ENCODE measurements at regions not wholly inside any gene's neighbourhood (a gene's known extent, or its start where the extent isn't known, plus 50 kb on each side); places are given as distances from the start of the nearest gene placed in this dataset.
A peak's percentile ranks its signal among the peaks of the same experiment; 100 is the strongest.
"Not testable (repeated sequence)": the region's sequence is repeated elsewhere in the genome, so short reads cannot be mapped to it uniquely, and the experiment has no call there.

GRCh38 chr3:24688446-24689148, 193.9 kb upstream of the THRB start:
- Histone ChIP-seq H3K27ac (ENCODE audit: low read depth, low read length) (0 out of 2 replicates have a peak overlapping the region, but pooled peaks have one; percentile 17), H3K27me3 (ENCODE audit: control insufficient read depth, insufficient read depth, low read length) (no peaks in the 10 kb centered on the region), H3K9ac (ENCODE audit: low read length) (no peak overlapping the region), H3K4me1 (ENCODE audit: control insufficient read depth, insufficient read depth, low read length) (peaks cover 22% of the 10 kb centered on the region), H3K4me3 (ENCODE audit: low read depth, low read length) (no peak overlapping the region), H3K36me3 (ENCODE audit: control insufficient read depth, insufficient read depth, low read length) (no peaks in the 10 kb centered on the region), H3K9me3 (ENCODE audit: control insufficient read depth, insufficient read depth, low read depth, low read length) (0 out of 2 replicates have a peak, but pooled peaks cover 3% of the 10 kb centered on the region)

DNA sequence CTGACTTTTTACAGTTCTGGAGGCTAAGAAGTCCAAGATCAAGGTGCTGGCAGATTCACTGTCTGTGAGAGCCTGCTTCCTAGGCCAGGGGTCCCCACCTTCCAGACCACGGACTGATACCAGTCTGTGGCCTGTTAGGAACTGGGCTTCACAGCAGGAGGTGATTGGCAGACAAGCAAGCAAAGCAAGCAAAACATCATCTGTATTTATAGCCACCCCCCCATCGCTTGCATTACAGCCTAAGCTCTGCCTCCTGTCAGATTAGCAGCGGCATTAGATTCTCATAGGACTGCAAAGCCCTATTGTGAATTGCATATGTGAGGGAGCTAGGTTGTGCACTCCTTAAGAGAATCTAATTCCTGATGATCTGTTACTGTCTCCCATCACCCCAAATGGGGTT, 194.7 kb upstream of the THRB start:
- 0 out of 2 replicates have a peak, but pooled peaks cover 3% of the 10 kb centered on the region for H3K9me3 ChIP-seq (ENCODE audit: control insufficient read depth, insufficient read depth, low read depth, low read length)
- H3K9ac ChIP-seq (ENCODE audit: low read length) = no peak overlapping the region
- H3K27me3 ChIP-seq (ENCODE audit: control insufficient read depth, insufficient read depth, low read length) = no peaks in the 10 kb centered on the region
- no peaks in the 10 kb centered on the region for H3K36me3 ChIP-seq (ENCODE audit: control insufficient read depth, insufficient read depth, low read length)
- peaks cover 19% of the 10 kb centered on the region for H3K4me1 ChIP-seq (ENCODE audit: control insufficient read depth, insufficient read depth, low read length)
- H3K27ac ChIP-seq (ENCODE audit: low read depth, low read length) = no peak overlapping the region
- no peak overlapping the region for H3K4me3 ChIP-seq (ENCODE audit: low read depth, low read length)

DNA sequence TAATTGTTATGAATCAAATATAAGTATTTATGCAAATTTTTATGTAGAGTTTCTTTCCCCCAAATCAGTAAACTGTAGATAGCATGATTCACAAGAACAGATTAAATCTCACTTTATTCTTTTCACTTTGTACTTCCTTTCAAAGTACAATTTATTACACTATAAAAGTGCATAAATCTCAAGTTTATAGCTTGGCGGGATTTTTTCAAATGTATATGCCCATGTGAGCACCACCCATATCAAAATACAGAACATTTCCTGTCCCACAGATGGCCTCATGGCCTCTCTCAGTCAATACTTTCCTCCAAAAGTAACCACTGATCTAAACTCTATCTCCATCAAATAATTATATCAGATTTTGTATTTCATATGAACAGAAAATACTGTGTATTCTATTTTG, 196.1 kb upstream of the THRB start:
- Histone ChIP-seq H3K9me3 (ENCODE audit: control insufficient read depth, insufficient read depth, low read depth, low read length) (0 out of 2 replicates have a peak, but pooled peaks cover 3% of the 10 kb centered on the region), H3K27me3 (ENCODE audit: control insufficient read depth, insufficient read depth, low read length) (no peaks in the 10 kb centered on the region), H3K36me3 (ENCODE audit: control insufficient read depth, insufficient read depth, low read length) (no peaks in the 10 kb centered on the region), H3K9ac (ENCODE audit: low read length) (no peak overlapping the region), H3K27ac (ENCODE audit: low read depth, low read length) (no peak overlapping the region), H3K4me3 (ENCODE audit: low read depth, low read length) (no peak overlapping the region), H3K4me1 (ENCODE audit: control insufficient read depth, insufficient read depth, low read length) (peaks cover 10% of the 10 kb centered on the region)

- H3K9me3 ChIP-seq (ENCODE audit: control insufficient read depth, insufficient read depth, low read depth, low read length); H3K36me3 ChIP-seq (ENCODE audit: control insufficient read depth, insufficient read depth, low read length); H3K9ac ChIP-seq (ENCODE audit: low read length); H3K27me3 ChIP-seq (ENCODE audit: control insufficient read depth, insufficient read depth, low read length); H3K4me3 ChIP-seq (ENCODE audit: low read depth, low read length); H3K4me1 ChIP-seq (ENCODE audit: control insufficient read depth, insufficient read depth, low read length); H3K27ac ChIP-seq (ENCODE audit: low read depth, low read length): not testable (repeated sequence)
These were observed 204.4 kb upstream of the THRB start for GRCh38 chr3:24699078-24699477.

DNA sequence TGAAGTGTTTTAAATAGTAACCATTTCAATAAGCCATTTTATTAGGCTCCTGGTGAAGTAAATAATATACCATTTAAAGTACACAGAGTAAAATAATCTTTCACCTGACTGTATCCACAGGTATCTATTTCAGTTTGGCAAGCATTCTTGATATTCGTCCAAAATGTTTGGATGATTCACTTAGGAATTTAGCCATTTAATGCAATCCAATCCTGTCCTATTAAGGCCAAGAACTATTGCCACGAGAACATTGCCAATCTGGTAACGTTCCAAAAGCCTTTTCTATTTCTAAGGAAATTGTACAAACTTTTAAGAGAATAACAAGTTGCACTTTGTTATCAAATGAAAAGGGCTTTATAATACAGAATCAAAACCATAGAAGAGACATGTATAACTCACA, 209.8 kb upstream of the THRB start:
- Histone ChIP-seq H3K27me3 (ENCODE audit: control insufficient read depth, insufficient read depth, low read length) (no peaks in the 10 kb centered on the region), H3K9ac (ENCODE audit: low read length) (no peak overlapping the region), H3K4me3 (ENCODE audit: low read depth, low read length) (no peak overlapping the region), H3K36me3 (ENCODE audit: control insufficient read depth, insufficient read depth, low read length) (no peaks in the 10 kb centered on the region), H3K4me1 (ENCODE audit: control insufficient read depth, insufficient read depth, low read length) (no peaks in the 10 kb centered on the region), H3K9me3 (ENCODE audit: control insufficient read depth, insufficient read depth, low read depth, low read length) (no peaks in the 10 kb centered on the region), H3K27ac (ENCODE audit: low read depth, low read length) (no peak overlapping the region)

DNA sequence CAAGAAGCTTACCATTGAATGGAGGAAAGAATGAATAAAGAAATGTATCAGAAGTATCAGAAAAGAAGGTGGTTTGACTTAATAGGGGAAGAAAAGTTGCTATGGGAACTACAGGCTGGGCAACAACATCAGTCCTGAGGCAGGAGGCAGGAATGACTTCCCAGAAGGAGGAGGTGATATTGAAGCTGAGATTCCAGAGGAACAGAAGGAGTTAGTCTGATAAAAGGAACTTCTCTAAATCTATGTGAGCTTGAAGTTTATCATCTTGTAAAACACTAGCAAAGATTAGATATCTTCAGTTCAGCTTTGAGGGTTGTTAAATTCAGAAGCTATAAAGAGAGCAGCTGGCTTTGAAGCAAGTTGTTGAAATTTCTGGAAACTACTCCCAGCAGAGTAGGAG, 213.3 kb upstream of the THRB start:
- Histone ChIP-seq H3K27ac (ENCODE audit: low read depth, low read length) (no peak overlapping the region), H3K36me3 (ENCODE audit: control insufficient read depth, insufficient read depth, low read length) (no peaks in the 10 kb centered on the region), H3K9me3 (ENCODE audit: control insufficient read depth, insufficient read depth, low read depth, low read length) (no peaks in the 10 kb centered on the region), H3K9ac (ENCODE audit: low read length) (no peak overlapping the region), H3K4me1 (ENCODE audit: control insufficient read depth, insufficient read depth, low read length) (no peaks in the 10 kb centered on the region), H3K4me3 (ENCODE audit: low read depth, low read length) (no peak overlapping the region), H3K27me3 (ENCODE audit: control insufficient read depth, insufficient read depth, low read length) (no peaks in the 10 kb centered on the region)

- no peak overlapping the region for H3K27ac ChIP-seq (ENCODE audit: low read depth, low read length)
- no peak overlapping the region for H3K9ac ChIP-seq (ENCODE audit: low read length)
- H3K36me3 ChIP-seq (ENCODE audit: control insufficient read depth, insufficient read depth, low read length) = no peaks in the 10 kb centered on the region
- no peaks in the 10 kb centered on the region for H3K27me3 ChIP-seq (ENCODE audit: control insufficient read depth, insufficient read depth, low read length)
- no peaks in the 10 kb centered on the region for H3K9me3 ChIP-seq (ENCODE audit: control insufficient read depth, insufficient read depth, low read depth, low read length)
- H3K4me3 ChIP-seq (ENCODE audit: low read depth, low read length) = no peak overlapping the region
- no peaks in the 10 kb centered on the region for H3K4me1 ChIP-seq (ENCODE audit: control insufficient read depth, insufficient read depth, low read length)
These were observed 215.3 kb upstream of the THRB start for GRCh38 chr3:24709956-24710355.

- Histone ChIP-seq H3K27me3 (ENCODE audit: control insufficient read depth, insufficient read depth, low read length) (no peaks in the 10 kb centered on the region), H3K4me3 (ENCODE audit: low read depth, low read length) (no peak overlapping the region), H3K36me3 (ENCODE audit: control insufficient read depth, insufficient read depth, low read length) (no peaks in the 10 kb centered on the region), H3K4me1 (ENCODE audit: control insufficient read depth, insufficient read depth, low read length) (no peaks in the 10 kb centered on the region), H3K9me3 (ENCODE audit: control insufficient read depth, insufficient read depth, low read depth, low read length) (no peaks in the 10 kb centered on the region), H3K27ac (ENCODE audit: low read depth, low read length) (no peak overlapping the region), H3K9ac (ENCODE audit: low read length) (no peak overlapping the region)
These were observed 218.9 kb upstream of the THRB start for GRCh38 chr3:24713516-24713915.

- no peak overlapping the region for H3K9ac ChIP-seq (ENCODE audit: low read length)
- no peaks in the 10 kb centered on the region for H3K4me1 ChIP-seq (ENCODE audit: control insufficient read depth, insufficient read depth, low read length)
- no peaks in the 10 kb centered on the region for H3K36me3 ChIP-seq (ENCODE audit: control insufficient read depth, insufficient read depth, low read length)
- no peak overlapping the region for H3K4me3 ChIP-seq (ENCODE audit: low read depth, low read length)
- no peaks in the 10 kb centered on the region for H3K9me3 ChIP-seq (ENCODE audit: control insufficient read depth, insufficient read depth, low read depth, low read length)
- H3K27ac ChIP-seq (ENCODE audit: low read depth, low read length) = no peak overlapping the region
- H3K27me3 ChIP-seq (ENCODE audit: control insufficient read depth, insufficient read depth, low read length) = no peaks in the 10 kb centered on the region
These were observed 219.8 kb upstream of the THRB start for GRCh38 chr3:24714436-24714835.

GRCh38 chr3:24715171-24715792, 220.6 kb upstream of the THRB start:
- Histone ChIP-seq H3K27ac (ENCODE audit: low read depth, low read length) (no peak overlapping the region), H3K36me3 (ENCODE audit: control insufficient read depth, insufficient read depth, low read length) (no peaks in the 10 kb centered on the region), H3K4me1 (ENCODE audit: control insufficient read depth, insufficient read depth, low read length) (no peaks in the 10 kb centered on the region), H3K9ac (ENCODE audit: low read length) (no peak overlapping the region), H3K9me3 (ENCODE audit: control insufficient read depth, insufficient read depth, low read depth, low read length) (no peaks in the 10 kb centered on the region), H3K4me3 (ENCODE audit: low read depth, low read length) (no peak overlapping the region), H3K27me3 (ENCODE audit: control insufficient read depth, insufficient read depth, low read length) (no peaks in the 10 kb centered on the region)

DNA sequence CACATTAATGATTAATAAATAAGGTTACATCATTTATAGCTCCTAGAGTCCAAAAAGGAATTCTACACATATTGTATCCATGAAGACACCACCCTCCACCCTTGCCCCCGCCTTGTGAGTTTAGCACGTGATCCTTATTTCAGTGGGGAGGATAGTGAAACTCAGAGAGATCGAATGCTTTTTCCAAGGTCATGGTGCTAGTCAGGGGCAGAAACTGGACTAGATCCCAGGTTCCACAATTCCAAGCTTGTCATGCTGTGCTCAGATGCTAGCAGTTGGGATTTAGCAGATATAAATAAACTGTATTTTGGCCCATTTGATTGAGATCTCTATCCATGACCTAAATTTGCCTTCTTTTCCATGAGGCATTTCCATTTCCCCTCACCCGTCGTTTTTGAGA, 227.4 kb upstream of the THRB start:
- Histone ChIP-seq H3K27me3 (ENCODE audit: control insufficient read depth, insufficient read depth, low read length) (no peaks in the 10 kb centered on the region), H3K9me3 (ENCODE audit: control insufficient read depth, insufficient read depth, low read depth, low read length) (no peaks in the 10 kb centered on the region), H3K4me1 (ENCODE audit: control insufficient read depth, insufficient read depth, low read length) (no peaks in the 10 kb centered on the region), H3K36me3 (ENCODE audit: control insufficient read depth, insufficient read depth, low read length) (no peaks in the 10 kb centered on the region), H3K9ac (ENCODE audit: low read length) (no peak overlapping the region), H3K4me3 (ENCODE audit: low read depth, low read length) (no peak overlapping the region), H3K27ac (ENCODE audit: low read depth, low read length) (no peak overlapping the region)

Data from HUES6 (cell line).